HG03280 (cell line): ENCODE measurements at regions not wholly inside any gene's neighbourhood (a gene's known extent, or its start where the extent isn't known, plus 50 kb on each side); places are given as distances from the start of the nearest gene placed in this dataset.
"Not testable (repeated sequence)": the region's sequence is repeated elsewhere in the genome, so short reads cannot be mapped to it uniquely, and the experiment has no call there.

Source experiments
- ATAC-seq: cut with Tn5 transposase; IDR thresholded peaks from one replicate; pipeline ENCODE4 v1.9.1; 2021; ENCODE audit warnings: mild to moderate bottlenecking, moderate library complexity; ENCODE audit not compliant: unreplicated experiment

DNA sequence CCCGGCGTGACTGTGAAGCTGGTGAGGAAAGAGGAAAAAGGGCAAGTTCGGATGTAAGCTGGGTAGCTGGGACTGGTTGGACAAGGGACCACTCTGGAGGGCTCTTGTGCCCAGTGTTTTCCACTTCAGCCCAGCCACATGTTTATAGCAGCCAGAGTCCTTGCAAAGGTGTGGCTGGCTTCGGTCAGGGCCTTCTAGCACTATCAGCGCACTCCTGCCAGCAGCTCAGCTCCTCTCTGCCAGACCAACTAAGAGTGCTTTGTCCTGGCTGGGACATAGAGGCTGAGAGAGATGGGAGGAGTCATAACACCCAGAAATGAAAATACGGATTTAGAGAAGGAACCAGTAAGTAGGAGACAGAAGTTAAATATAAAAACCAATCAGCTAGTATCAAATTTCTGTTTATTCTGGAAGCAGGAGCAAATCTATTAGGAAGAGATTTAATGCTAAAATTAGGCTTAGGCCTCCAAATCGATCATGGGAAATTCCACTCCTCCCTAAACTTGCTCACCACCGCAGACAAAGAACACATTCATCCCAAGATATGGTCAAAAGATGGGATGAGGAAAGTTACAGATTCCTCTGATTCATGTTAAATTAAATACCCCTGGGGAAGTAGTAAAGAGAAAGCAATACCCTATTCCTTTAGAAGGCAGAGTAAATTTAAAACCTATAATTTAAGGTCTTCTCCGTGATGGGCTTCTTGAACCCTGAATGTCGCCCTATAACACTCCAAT, 135.0 kb downstream of the RALA start:
- no peak for ATAC-seq

DNA sequence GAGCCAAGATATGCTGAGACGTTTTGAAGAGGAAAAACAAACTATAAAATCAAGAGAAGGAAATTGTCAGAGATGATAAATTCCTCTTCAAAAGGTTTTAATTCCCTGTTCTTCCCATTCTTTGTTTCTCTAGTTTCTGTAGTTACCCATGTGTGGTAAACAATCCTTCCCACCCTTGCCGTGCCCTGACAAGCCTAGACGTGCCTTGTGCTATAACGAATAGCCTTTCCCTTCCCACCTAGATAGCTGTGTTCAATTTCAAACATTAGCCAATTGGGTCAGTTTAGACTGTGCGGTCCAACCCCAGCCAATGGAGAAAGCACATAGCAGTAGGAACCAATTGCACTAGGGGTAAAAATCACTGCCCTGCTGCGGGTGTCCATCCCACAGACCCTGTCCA, 138.1 kb downstream of the RALA start:
- ATAC-seq, result no peak

DNA sequence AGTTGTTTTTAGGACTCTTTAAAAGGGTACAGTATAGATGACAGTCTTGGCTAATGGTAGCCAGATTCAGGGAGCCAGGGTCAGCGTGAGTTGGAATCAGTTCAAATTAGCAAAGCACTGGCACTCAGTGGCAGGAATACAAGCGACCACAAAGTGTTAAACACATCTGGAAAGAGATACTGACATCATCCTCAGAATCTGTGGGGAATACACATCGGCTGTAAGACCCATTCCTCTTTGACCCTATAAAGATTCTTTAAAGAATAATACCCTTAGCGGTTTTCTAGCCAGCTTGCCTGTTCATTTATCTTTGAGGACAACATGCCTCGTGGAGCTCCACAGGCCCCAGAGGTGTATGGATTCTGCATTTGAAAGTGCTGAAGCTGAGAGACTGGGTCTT, 139.1 kb downstream of the RALA start:
- not testable (repeated sequence) for ATAC-seq

DNA sequence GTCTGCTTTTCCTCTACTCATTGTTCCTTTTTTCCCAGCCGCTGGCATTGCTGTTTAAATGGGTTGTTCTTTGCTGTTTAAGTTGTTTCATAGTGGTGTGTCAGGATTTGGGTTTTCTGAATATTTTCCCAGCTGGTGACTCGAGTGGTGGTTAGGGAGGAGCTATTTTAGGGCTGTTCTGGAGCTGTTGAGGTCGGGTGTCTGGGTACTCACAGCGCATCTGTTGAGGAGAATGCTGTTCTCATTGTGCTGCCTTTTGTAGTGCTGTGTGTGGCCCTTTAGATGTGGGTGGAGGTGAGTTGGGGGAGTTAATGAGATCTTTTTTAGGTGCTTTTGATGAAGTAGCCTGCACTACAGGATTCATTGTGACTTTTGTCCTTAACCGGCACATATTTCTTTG, 139.5 kb downstream of the RALA start:
- ATAC-seq, result not testable (repeated sequence)

DNA sequence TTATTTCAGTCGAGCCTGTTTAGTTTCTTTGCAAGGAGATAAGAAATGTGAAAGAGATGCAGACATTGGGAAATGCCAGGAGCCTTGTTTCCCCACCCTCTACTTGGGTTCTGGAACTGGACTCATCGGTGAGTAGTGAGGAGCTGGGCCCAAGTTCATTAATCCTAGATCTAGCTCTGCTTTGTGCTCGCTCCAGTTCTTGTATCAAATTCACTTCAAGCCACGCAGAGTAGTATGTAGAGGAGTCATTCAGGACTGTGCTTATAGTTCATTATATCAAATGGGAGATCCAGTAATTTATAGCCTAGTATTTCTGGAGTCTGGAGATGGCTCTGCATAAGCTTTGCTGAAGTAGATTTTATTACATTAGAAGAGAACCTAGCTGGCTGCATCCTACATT, 142.5 kb downstream of the RALA start:
- ATAC-seq, result not testable (repeated sequence)

DNA sequence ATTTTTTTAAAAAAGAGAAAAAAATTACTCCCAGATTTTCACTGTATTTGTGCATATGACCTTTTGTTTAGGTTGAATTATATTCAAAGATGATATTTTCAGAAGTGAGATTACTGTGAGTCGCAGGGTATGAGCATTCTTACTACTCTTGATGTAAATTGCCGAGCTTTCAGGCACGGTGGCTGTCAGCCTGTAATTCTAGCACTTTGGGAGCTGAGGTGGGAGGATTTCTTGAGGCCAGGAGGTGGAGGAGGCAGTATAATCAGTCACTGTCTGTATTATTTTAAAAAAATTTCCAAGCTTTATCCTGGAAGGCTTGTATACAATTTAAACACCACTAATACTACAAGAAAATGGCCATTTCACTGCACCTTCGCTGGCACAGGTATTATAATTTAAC, 145.1 kb downstream of the RALA start:
- ATAC-seq, result not testable (repeated sequence)

DNA sequence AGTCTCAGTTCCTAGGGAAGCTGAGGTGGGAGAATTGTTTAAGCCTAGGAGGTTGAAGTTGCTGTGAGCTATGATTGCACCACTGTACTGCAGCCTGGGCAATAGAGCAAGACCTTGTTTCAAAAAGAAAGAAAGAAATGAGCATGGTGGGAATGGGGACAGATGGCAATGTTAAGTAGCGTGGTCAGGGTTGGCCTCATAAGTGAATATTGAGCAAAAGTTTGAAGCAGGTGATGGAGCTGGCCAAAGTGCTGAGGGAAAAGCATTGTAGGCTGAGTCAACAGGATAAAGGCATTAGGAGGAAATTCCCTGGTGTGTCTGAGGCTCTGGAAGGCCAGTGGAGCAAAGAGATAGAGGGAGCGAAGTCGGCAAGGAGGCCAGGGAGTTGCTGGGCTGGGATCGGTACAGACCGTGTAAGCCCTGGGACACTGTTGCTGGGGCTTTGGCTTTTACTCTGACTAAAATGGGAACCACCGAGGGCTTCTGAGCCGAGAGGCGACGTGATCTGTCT, 151.0 kb downstream of the RALA start:
- not testable (repeated sequence) for ATAC-seq

DNA sequence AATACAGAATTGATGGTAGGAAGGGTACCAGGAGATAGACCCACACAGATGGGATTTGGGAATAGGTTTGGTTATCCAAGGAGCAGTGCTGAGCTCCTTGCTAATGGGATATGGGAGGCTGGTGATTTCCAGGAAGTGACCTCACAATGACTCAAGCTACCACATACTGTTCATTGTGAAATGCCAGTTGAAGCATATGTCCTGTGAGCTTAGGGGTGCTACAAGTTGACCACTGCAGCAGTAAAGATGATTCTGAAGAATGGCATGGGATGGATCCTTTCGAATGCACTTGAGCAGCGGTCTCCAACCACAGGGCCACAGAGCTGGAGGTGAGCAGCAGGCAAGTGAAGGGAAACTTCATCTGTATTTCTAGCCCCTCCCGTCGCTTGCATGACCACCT, 158.2 kb downstream of the RALA start:
- ATAC-seq, result not testable (repeated sequence)

DNA sequence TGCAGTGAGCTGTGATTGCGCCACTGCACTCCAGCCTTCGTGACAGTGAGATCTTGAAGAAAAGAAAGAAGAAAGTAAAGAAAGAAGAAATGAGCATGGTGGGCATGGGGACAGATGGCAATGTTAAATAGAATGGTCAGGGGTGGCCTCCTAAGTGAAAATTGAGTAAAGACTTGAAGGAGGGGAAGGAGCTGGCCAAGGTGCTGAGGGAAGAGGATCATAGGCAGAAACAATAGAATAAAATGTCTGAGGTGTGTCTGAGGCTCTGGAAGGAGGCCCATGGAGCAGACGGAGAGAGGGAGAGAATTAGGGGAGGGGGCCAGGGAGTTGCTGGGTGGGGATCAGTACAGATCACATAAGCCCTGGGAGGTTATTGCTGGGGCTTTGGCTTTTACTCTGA, 163.1 kb downstream of the RALA start:
- not testable (repeated sequence) for ATAC-seq

DNA sequence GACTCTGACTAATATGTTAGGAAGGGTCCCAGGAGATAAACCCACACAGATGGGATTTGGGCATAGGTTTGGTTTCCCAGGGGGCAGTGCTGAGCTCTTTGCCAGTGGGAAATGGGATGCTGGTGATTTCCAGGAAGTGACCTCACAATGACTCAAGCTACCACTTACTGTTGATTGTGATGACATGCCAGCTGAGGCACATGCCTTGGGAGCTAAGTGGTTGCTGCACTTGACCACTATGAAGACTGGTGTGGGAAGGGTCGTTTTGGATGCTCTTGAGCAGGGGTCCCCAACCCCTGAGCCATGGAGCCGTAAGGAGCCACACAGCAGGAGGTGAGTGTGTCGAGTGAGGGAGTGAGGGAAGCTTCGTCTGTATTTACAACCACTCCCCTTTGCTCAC, 159.0 kb upstream of the CDK13 start:
- not testable (repeated sequence) for ATAC-seq

DNA sequence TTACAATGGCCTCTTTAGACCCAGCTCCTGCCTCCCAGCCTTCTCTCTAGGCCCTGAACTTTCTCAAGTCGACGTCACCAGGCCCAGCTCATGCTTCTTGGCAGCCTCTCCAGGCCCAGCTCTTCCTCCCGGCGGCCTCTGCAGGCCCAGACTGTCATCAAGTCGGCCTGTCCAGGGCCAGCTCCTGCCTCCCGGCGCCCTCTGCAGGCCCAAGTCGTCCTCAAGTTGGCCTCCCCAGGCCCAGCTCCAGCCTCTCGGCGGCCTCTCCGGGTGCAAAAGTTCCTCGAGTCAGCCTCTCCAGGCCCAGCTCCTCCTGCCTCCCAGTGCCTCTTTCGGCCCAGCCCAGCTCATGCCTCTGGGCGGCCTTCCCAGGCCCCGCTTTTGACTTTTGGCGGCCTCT, 158.1 kb upstream of the CDK13 start:
- not testable (repeated sequence) for ATAC-seq

DNA sequence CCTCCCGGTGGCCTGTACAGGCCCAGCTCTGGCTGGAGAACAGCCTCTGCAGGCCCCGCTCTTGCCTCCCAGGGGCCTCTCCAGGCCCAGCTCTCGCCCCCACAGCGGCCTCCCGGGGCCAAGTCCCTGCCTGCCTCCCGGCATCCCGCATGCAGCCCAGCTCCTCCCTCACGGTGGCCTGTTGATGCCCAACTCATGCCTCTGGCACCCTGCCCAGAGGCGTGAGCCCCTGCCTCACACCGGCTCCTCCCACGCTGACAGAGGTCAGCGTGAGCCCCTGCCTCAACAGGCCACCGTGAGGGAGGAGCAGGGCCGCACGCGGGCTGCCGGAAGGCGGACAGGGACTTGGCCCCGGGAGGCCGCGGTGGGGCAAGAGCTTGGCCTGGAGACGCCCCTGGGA, 157.0 kb upstream of the CDK13 start:
- ATAC-seq, result not testable (repeated sequence)

DNA sequence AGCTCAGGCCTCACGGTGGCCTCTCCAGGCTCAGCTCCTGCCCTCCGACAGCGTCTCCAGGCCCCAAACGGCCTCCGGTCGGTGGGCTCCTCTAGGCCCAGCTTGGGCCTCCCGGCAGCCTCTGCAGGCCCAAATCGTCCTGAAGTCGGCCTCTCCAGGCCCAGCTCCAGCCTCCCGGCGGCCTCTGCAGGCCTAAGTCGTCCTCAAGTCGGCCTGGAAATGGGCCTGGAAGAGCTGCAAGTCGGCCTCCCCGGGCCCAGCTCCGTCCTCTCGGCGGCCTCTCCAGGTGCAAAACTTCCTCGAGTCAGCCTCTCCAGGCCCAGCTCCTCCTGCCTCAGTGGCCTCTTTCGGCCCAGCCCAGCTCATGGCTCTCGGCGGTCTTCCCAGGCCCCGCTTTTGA, 156.2 kb upstream of the CDK13 start:
- ATAC-seq, result not testable (repeated sequence)

DNA sequence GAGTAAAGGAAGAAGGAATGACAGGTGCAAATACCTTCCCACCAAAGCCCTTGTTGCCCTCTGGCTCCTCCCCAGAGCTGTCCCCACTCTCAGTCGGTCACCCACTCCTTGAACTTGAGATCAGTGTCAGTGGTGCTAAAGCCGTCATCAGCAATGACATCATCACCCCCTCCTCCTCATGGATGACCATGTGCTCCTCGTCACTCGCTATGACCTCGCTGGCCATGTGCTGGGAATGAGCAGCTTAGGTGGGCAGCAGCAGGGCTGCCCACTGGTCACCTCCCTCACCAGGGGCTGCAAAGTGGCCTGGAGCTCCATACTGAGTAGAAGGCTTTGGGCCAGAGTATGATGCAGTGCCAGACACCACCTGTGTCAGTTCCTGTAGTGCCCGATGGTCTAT, 153.1 kb upstream of the CDK13 start:
- ATAC-seq, result not testable (repeated sequence)

DNA sequence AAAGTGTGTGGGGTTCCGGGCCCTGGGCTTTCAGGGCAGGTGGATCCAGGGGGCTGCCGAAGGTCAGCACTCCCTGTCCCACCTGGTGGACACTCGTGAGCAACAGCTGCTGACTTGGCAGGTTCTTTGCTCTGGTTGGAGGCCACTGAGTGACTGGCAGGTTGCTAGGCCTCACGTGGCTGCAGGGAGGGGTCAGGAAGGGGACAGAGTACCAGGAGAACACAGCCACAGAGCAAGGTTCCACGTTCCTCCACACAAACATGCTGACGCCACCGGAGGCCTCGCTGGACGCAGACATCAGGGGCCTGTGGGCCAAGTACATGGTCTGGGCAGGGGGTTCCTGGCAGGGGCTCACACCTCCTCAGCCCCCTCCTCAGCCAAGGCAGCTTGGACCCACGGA, 152.0 kb upstream of the CDK13 start:
- ATAC-seq, result not testable (repeated sequence)

DNA sequence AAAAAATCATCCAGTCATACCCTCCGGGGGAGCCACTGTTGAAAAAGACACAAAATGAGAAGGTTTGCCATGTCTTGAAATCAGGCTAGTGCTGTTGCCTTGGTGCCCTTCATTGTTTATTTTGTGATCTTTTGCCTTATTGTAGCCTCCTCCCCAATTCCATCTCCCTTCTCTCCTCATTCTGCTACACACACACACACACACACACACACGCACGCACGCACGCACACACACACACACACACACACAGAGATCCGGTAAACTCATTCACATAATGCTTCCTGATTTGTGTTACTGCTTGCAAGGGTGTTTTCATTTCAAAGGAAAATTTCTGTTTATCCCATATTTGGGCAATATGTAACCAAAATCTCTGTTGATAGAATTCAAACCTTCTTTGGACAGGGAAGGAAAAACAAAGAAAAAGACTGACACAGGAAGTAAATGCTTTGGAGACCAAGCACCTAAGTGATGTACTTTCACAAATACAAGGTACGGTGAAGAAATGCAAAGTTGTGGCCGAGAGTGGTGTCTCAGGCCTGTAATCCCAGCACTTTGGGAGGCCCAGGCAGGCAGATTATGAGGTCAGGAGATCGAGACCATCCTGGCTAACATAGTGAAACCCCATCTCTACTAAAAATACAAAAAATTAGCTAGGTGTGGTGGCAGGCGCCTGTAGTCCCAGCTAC, 141.1 kb upstream of the CDK13 start:
- ATAC-seq, result no peak

DNA sequence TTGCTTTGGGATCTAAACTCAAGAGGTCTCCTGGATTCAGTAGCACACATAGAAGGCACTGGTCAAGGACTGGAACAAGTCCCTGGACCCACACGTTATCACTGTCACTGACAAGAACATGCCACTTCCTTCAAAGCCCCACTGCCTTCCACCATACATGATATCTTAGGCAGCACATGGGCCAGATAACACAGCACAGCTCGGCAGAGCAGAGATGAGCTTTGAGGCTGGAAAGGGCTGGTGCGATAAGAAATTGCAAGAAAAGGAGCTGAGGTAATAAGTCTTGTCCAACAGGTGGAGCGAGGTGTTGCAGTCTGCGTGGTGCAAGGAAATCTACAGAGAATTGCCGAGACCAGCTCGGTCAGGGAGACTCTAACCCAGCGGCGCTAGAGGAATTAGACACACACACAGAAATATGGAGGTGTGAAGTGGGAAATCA, 139.8 kb upstream of the CDK13 start:
- ATAC-seq, result no peak

DNA sequence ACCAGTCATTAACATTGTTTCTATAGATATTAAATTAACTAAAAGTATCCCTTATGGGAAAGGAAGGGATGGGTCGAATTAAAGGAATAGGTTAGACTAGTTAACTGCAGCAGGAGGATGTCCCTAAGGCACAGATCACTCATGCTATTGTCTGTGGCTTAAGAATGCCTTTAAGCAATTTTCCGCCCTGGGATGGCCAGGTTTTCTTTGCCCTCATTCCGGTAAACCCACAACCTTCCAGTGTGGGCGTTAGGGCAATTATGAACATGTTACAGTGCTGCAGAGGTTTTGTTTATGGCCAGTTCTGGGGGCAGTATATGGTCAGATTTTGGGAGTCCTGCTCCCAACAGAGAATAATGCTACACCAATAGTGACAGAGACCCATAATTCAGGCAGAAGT, 139.3 kb upstream of the CDK13 start:
- ATAC-seq, result no peak

DNA sequence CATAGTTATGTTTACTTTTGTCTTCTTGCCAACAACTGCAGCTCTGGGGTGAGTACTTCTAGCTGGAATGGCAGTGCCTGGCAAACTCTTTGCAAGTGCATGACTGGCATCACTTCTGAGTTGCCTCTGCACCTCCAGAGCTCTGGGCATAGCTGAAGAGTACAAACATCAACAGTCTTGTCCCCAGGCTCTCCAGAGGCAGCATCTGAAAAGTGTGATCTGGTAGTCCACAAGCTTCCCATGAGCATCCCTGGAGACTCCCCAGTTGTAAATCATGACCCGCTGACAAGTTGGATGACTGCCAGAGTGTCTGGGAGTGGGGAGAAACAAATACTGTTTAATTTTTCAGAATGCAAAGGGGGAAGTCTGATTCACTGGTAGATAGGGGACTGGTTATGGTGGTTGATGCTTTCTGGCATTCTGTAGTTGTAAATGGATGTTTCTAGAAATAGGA, 138.9 kb upstream of the CDK13 start:
- no peak for ATAC-seq

DNA sequence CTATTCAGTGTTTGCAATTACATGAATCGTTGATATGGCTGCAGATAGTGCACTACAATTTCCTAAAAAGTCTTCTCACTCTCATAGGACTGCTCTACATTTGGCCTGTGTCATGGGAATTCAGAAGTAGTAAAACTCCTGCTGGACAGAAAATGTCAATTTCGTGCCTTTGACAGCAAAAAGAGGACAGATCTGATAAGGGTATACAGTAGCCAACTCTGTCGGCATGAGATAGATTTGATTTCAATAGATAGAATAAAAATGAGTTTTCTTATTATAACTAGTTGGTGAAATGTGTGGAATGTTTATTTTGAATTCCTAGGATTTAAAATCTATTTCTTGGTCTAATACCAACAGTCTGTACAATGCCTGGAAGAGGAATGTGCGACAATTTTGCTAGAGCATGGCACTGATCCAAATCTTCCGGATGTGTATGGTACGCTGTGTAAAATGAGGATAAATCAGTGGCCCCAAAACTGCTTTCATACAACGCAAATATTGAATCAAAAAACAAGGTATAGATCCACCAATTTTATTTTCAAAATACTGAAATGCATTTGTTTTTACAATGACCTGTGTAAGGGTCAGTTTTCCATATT, 133.5 kb upstream of the CDK13 start:
- ATAC-seq, result no peak

DNA sequence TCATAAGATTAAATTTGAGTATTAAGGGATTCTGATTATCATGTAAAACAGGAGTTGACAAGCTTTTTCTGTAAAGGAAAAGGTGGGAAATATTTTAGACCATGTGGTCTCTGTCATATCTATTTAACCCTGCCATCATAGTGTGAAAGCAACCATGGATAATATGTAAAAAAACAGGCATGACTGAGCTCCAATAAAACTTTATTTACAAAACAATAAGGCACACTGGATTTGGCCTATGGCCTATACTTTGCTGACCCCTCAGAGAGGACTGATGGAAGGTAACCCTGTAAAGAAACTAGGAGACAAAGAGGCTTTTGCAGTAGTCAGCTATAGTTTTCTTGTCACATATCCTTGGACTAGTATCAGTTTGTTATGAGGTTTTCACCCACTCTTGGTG, 130.5 kb upstream of the CDK13 start:
- ATAC-seq, result no peak
